Brain microvascular endothelial cell (primary cell): ENCODE measurements at regions not wholly inside any gene's neighbourhood (a gene's known extent, or its start where the extent isn't known, plus 50 kb on each side); places are given as distances from the start of the nearest gene placed in this dataset.

Experiments used
- DNase-seq: peaks from one replicate; pipeline ENCODE4 v3.0.0-alpha.2; 2020
- H3K27ac ChIP-seq: fragments of 250-450 bp; sonication (Bioruptor Pico); 2 replicates; pipeline ENCODE4 v1.5.1; 2020; ENCODE audit warnings: mild to moderate bottlenecking, moderate library complexity
- H3K27me3 ChIP-seq: fragments of 250-450 bp; sonication (Bioruptor Pico); replicated peaks from 2 replicates; pipeline ENCODE4 v1.5.1; 2020; ENCODE audit warnings: mild to moderate bottlenecking
- H3K36me3 ChIP-seq: fragments of 250-450 bp; sonication (Bioruptor Pico); replicated peaks from 2 replicates; pipeline ENCODE4 v1.5.1; 2020; ENCODE audit warnings: mild to moderate bottlenecking
- H3K4me3 ChIP-seq: 2 replicates; pipeline ENCODE4 v1.5.1; 2011; ENCODE audit warnings: low read depth, mild to moderate bottlenecking, control low read depth, low read length, moderate library complexity
- CTCF ChIP-seq: IDR thresholded peaks from 2 replicates; pipeline ENCODE4 v1.5.1; 2011; ENCODE audit warnings: low read depth, mild to moderate bottlenecking, moderate library complexity, low read length, control low read depth, inconsistent platforms; ENCODE audit errors: missing control alignments
- in situ Hi-C: cut with HindIII; loops from 2 replicates; pipeline ENCODE4 v1.10.0; 2017; ENCODE audit warnings: low sequenced_read_pairs, low pct_ligation_motif_present

DNA sequence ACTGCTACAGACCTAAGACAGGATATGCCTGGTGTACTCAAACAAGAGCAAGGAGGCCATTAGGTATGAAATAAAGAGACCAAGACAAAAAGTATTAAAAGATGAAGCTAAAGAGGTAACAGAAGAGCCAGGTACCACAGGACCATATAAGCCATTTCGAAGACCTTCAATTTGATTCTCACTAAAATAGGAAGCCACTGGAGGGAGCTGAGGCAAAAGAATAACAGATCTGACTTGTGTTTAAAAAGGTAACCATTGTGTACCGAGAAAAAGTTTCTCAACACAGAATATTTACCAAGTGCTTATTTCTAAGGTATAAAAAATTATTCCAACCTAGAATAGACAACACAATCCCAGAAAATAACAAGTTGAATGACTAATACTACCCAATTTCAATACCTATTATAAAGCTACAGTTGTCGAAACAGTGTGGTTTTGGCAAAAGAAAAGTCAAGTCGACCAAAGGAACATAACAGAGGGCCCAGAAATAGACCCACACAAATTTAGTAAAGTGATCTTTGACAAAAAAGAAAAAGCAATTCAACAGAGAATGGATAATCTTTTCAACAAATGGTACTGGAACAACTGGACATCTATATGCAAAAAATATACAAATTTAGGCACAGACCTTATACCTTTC is 125.3 kb upstream of the DST start:
- TF ChIP-seq CTCF = peak; percentile 37
- in situ Hi-C loops = no loop called here
- H3K27ac ChIP-seq = no peak overlapping the region
- no peak overlapping the region for H3K4me3 ChIP-seq
- H3K36me3 ChIP-seq = no peaks in the 10 kb centered on the region
- no peak for DNase-seq
- no peaks in the 10 kb centered on the region for H3K27me3 ChIP-seq

DNA sequence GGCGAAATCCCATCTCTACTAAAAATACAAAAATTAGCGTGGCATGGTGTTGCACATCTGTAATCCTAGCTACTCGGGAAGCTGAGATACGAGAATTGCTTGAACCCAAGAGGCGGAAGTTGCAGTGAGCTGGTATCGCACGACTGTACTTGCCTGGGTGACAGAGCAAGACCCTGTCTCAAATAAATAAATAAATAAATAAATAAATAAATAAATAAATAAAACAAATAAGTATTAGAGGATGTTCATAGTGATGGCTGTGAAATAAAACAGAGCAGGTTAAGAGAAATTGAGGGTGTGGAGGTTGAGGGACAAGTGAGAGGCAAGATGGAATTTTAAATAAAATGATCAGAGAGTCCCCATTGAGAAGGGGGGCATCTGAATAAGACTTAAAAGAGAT is 124.7 kb upstream of the DST start:
- no peak for DNase-seq
- TF ChIP-seq CTCF = no peak
- no peak overlapping the region for H3K27ac ChIP-seq
- in situ Hi-C loops = no loop called here
- no peaks in the 10 kb centered on the region for H3K27me3 ChIP-seq
- no peaks in the 10 kb centered on the region for H3K36me3 ChIP-seq
- H3K4me3 ChIP-seq = no peak overlapping the region

DNA sequence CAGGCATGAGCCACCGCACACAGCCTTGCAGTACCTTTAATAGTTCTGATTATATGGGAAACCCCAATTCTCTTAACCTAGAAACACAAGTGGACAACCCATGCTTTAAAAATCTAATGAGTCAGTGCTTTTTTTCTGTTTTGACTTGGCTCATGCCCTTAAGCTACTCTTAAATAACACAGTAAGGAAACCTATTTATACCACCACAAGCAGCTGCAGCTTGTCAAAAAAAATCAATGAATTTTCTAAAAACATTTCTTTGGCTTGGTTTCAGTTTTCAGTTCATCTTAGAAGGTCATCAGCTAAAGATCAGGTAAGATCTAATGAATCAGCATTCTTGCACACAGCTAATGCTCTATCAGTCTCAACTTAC is 124.1 kb upstream of the DST start:
- Histone ChIP-seq H3K27ac (no peak overlapping the region), H3K27me3 (no peaks in the 10 kb centered on the region), H3K36me3 (no peaks in the 10 kb centered on the region), H3K4me3 (no peak overlapping the region)
- in situ Hi-C loops = no loop called here
- DNase-seq = no peak
- no peak for TF ChIP-seq CTCF

DNA sequence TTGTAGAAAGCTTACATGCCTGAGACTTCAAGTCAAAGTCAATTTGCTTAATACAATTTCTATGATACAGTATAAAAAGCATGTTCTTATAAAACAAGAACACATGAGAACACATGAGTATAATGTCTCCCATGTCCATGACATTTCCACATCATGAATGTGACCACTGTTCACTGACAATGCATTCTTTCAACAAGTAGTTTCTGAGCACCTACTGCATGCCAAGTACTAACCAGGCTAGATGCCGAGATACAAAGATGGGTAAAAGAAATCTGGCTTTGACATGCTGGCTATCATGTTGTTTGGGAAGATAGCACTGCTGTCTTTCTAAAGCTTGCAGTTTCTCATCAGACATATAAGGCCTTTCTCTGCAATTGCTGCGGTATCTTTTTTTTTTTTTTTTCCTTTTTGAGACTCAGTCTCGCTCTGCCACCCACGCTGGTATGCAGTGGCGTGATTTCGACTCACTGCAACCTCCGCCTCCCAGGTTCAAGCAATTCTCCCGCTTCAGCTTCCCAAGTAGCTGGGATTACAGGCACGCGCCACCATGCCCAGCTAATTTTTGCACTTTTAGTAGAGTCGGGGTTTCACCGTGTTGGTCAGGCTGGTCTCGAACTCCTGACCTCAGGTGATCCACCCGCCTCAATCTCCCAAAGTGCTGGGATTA is 123.6 kb upstream of the DST start:
- in situ Hi-C loops = no loop called here
- Histone ChIP-seq H3K36me3 (no peaks in the 10 kb centered on the region), H3K27ac (no peak overlapping the region)

DNA sequence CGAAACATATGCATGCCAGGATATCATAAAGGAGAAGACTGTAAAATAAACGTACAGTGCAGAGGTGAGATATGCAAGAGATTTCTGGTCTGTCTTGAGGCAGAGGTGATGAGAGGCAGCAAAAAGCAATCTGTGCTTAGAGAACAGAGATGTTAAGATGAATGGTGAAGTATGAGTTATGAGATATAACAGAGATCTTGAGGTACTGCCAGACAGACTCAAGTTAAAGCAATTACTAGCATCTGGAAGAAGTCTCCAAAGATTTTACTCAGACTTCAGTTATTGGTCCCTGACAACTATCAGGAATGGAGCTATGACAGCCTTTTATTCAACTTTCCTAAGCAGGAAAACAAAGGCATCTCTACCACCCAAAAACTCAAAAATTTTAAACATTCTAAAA is 122.8 kb upstream of the DST start:
- TF ChIP-seq CTCF = no peak
- Histone ChIP-seq H3K4me3 (no peak overlapping the region), H3K27me3 (no peaks in the 10 kb centered on the region), H3K27ac (no peak overlapping the region), H3K36me3 (no peaks in the 10 kb centered on the region)
- no peak for DNase-seq
- in situ Hi-C loops = no loop called here

More for the DNA sequence above, 123.6 kb upstream of the DST start:
- DNase-seq = no peak
- no peak for TF ChIP-seq CTCF
- no peak overlapping the region for H3K4me3 ChIP-seq
- no peaks in the 10 kb centered on the region for H3K27me3 ChIP-seq
